GM12891 (cell line): ENCODE measurements at regions not wholly inside any gene's neighbourhood (a gene's known extent, or its start where the extent isn't known, plus 50 kb on each side); places are given as distances from the start of the nearest gene placed in this dataset.

Experiments
- DNase-seq: peaks from one replicate; pipeline ENCODE4 v3.0.0; 2011; ENCODE audit warnings: low spot score; ENCODE audit not compliant: insufficient read length
- FAIRE-seq: peaks from 2 replicates; lab custom pipeline; 2011; peaks lifted over from hg19 to GRCh38; lab: Jason Lieb, UNC
- PAX5 ChIP-seq: IDR thresholded peaks from 2 replicates; pipeline ENCODE4 v1.6.1; 2011; ENCODE audit warnings: low read length, moderate library complexity, mild to moderate bottlenecking; ENCODE audit not compliant: insufficient read depth, severe bottlenecking
- POLR2A ChIP-seq: IDR thresholded peaks from 2 replicates; pipeline ENCODE4 v1.6.1; 2011; ENCODE audit warnings: low read depth, low read length, control low read depth
- POLR2AphosphoS5 ChIP-seq: IDR thresholded peaks from 2 replicates; pipeline ENCODE4 v1.6.1; 2011; ENCODE audit warnings: low read depth, low read length, control low read depth
- POU2F2 ChIP-seq: IDR thresholded peaks from 2 replicates; pipeline ENCODE4 v1.6.1; 2011; ENCODE audit warnings: low read depth, mild to moderate bottlenecking, control low read depth, low read length, moderate library complexity
- SPI1 ChIP-seq: IDR thresholded peaks from 2 replicates; pipeline ENCODE4 v1.6.1; 2011; ENCODE audit warnings: low read depth, low read length, control low read depth
- TAF1 ChIP-seq: IDR thresholded peaks from 2 replicates; pipeline ENCODE4 v1.6.1; 2011; ENCODE audit warnings: low read depth, low read length, control low read depth

- FAIRE-seq (no peak), DNase-seq (no peak)
- TF ChIP-seq PAX5 = no peak
- no peak for TF ChIP-seq POLR2A
- no peak for TF ChIP-seq TAF1
- TF ChIP-seq POU2F2 = no peak
- TF ChIP-seq POLR2AphosphoS5 = no peak
- TF ChIP-seq SPI1 = no peak
Measured at GRCh38 chr2:150144546-150145298, 342.7 kb downstream of the RND3 start.

GRCh38 chr2:150143087-150143536 is 344.4 kb downstream of the RND3 start:
- no peak for TF ChIP-seq TAF1
- no peak for TF ChIP-seq POLR2AphosphoS5
- TF ChIP-seq POLR2A = no peak
- no peak for TF ChIP-seq SPI1
- TF ChIP-seq POU2F2 = no peak
- TF ChIP-seq PAX5 = no peak
- DNase-seq = no peak
- FAIRE-seq = no peak

- TF ChIP-seq POU2F2 (no peak), POLR2AphosphoS5 (no peak), PAX5 (no peak), SPI1 (no peak), POLR2A (no peak), TAF1 (no peak)
- FAIRE-seq = no peak
- no peak for DNase-seq
Measured at GRCh38 chr2:150142561-150142960, 344.9 kb downstream of the RND3 start.

- no peak for DNase-seq
- no peak for TF ChIP-seq SPI1
- TF ChIP-seq PAX5 = no peak
- TF ChIP-seq TAF1 = no peak
- TF ChIP-seq POLR2AphosphoS5 = no peak
- TF ChIP-seq POLR2A = no peak
- TF ChIP-seq POU2F2 = no peak
- FAIRE-seq = no peak
Measured at GRCh38 chr2:150141226-150142001, 346.1 kb downstream of the RND3 start.

GRCh38 chr2:150140777-150141176 is 346.7 kb downstream of the RND3 start:
- no peak for TF ChIP-seq POU2F2
- TF ChIP-seq POLR2AphosphoS5 = no peak
- no peak for TF ChIP-seq TAF1
- TF ChIP-seq SPI1 = no peak
- no peak for TF ChIP-seq PAX5
- no peak for DNase-seq
- FAIRE-seq = no peak

- FAIRE-seq (no peak), DNase-seq (no peak)
- no peak for TF ChIP-seq SPI1
- TF ChIP-seq TAF1 = no peak
Measured at GRCh38 chr2:150138587-150138986, 348.9 kb downstream of the RND3 start.

- DNase-seq = no peak
- TF ChIP-seq TAF1 (no peak), SPI1 (no peak), POLR2A (no peak), POU2F2 (no peak)
Measured at GRCh38 chr2:150137338-150138069, 350.0 kb downstream of the RND3 start.

GRCh38 chr2:150136893-150137292 is 350.6 kb downstream of the RND3 start:
- no peak for DNase-seq
- FAIRE-seq = no peak

More at GRCh38 chr2:150137338-150138069, 350.0 kb downstream of the RND3 start:
- no peak for FAIRE-seq

GRCh38 chr2:150136401-150136800 is 351.1 kb downstream of the RND3 start:
- DNase-seq (no peak), FAIRE-seq (no peak)
- TF ChIP-seq POLR2A = no peak
- TF ChIP-seq PAX5 = no peak
- TF ChIP-seq SPI1 = no peak

More at GRCh38 chr2:150136893-150137292, 350.6 kb downstream of the RND3 start:
- no peak for TF ChIP-seq PAX5
- no peak for TF ChIP-seq POLR2A
- no peak for TF ChIP-seq TAF1
- TF ChIP-seq POLR2AphosphoS5 = no peak
- TF ChIP-seq SPI1 = no peak
- no peak for TF ChIP-seq POU2F2
